ENCODE measurements at regions not wholly inside any gene's neighbourhood (a gene's known extent, or its start where the extent isn't known, plus 50 kb on each side); places are given as distances from the start of the nearest gene placed in this dataset.

GRCh38 chr10:4645836-4646235, 180.2 kb upstream of the AKR1E2 start:
- H3K36me3 ChIP-seq: no peaks in the 10 kb centered on the region
- peaks cover 11% of the 10 kb centered on the region for H3K4me1 ChIP-seq
- no peak for DNase-seq (ENCODE audit: low spot score in 2 of 2)
- H3K27ac ChIP-seq: no peak overlapping the region
- no peaks in the 10 kb centered on the region for H3K9me3 ChIP-seq
- H3K4me3 ChIP-seq: no peak overlapping the region
- 38% methylated on average over 2 of the region's 2 CpGs for WGBS
- H3K27me3 ChIP-seq: no peaks in the 10 kb centered on the region
- TF ChIP-seq EP300 (IDR thresholded peaks at IDR 0.05): no peak
- no peak for TF ChIP-seq CTCF (IDR thresholded peaks at IDR 0.05)
- no peak for TF ChIP-seq POLR2A (IDR thresholded peaks at IDR 0.05)
- no peak for TF ChIP-seq POLR2AphosphoS5 (IDR thresholded peaks at IDR 0.05)

- Histone ChIP-seq H3K9me3 (no peaks in the 10 kb centered on the region), H3K27ac (no peak overlapping the region), H3K4me1 (peaks cover 9% of the 10 kb centered on the region), H3K4me3 (no peak overlapping the region), H3K27me3 (no peaks in the 10 kb centered on the region), H3K36me3 (no peaks in the 10 kb centered on the region)
- DNase-seq (ENCODE audit: low spot score in 2 of 2): no peak
- TF ChIP-seq CTCF (IDR thresholded peaks at IDR 0.05) (no peak), POLR2A (IDR thresholded peaks at IDR 0.05) (no peak), EP300 (IDR thresholded peaks at IDR 0.05) (no peak), POLR2AphosphoS5 (IDR thresholded peaks at IDR 0.05) (no peak)
- 92% methylated on average over 1 of the region's 1 CpG for WGBS
These were observed 182.5 kb upstream of the AKR1E2 start for GRCh38 chr10:4643471-4643870.

- no peaks in the 10 kb centered on the region for H3K36me3 ChIP-seq
- peaks cover 9% of the 10 kb centered on the region for H3K4me1 ChIP-seq
- no peaks in the 10 kb centered on the region for H3K9me3 ChIP-seq
- no peak for DNase-seq (ENCODE audit: low spot score in 2 of 2)
- H3K27ac ChIP-seq: peak overlapping the region; percentile 86
- WGBS: 29% methylated on average over 2 of the region's 2 CpGs
- no peak overlapping the region for H3K4me3 ChIP-seq
- TF ChIP-seq EP300 (IDR thresholded peaks at IDR 0.05) (peak; percentile 51), POLR2AphosphoS5 (IDR thresholded peaks at IDR 0.05) (peak in 1 of 3 donors; percentile 80), POLR2A (IDR thresholded peaks at IDR 0.05) (no peak)
- no peaks in the 10 kb centered on the region for H3K27me3 ChIP-seq
These were observed 186.0 kb upstream of the AKR1E2 start for GRCh38 chr10:4639960-4640359.

- WGBS: 88% methylated on average over 3 of the region's 3 CpGs
- Histone ChIP-seq H3K4me1 (peaks cover 11% of the 10 kb centered on the region), H3K36me3 (no peaks in the 10 kb centered on the region), H3K27me3 (no peaks in the 10 kb centered on the region), H3K9me3 (no peaks in the 10 kb centered on the region), H3K4me3 (no peak overlapping the region), H3K27ac (no peak overlapping the region)
- DNase-seq (ENCODE audit: low spot score in 2 of 2): no peak
- TF ChIP-seq EP300 (IDR thresholded peaks at IDR 0.05) (no peak), POLR2A (IDR thresholded peaks at IDR 0.05) (no peak), POLR2AphosphoS5 (IDR thresholded peaks at IDR 0.05) (no peak), CTCF (IDR thresholded peaks at IDR 0.05) (no peak)
These were observed 187.9 kb upstream of the AKR1E2 start for GRCh38 chr10:4638099-4638498.

- Histone ChIP-seq H3K4me1 (peaks cover 12% of the 10 kb centered on the region), H3K27ac (no peak overlapping the region), H3K9me3 (no peaks in the 10 kb centered on the region), H3K36me3 (no peaks in the 10 kb centered on the region), H3K4me3 (no peak overlapping the region), H3K27me3 (no peaks in the 10 kb centered on the region)
- TF ChIP-seq CTCF (IDR thresholded peaks at IDR 0.05) (no peak), EP300 (IDR thresholded peaks at IDR 0.05) (no peak), POLR2AphosphoS5 (IDR thresholded peaks at IDR 0.05) (no peak), POLR2A (IDR thresholded peaks at IDR 0.05) (no peak)
- 93% methylated on average over 2 of the region's 2 CpGs for WGBS
- no peak for DNase-seq (ENCODE audit: low spot score in 2 of 2)
These were observed 188.3 kb upstream of the AKR1E2 start for GRCh38 chr10:4637657-4638056.

GRCh38 chr10:4635883-4636282, 190.1 kb upstream of the AKR1E2 start:
- Histone ChIP-seq H3K4me1 (peaks cover 11% of the 10 kb centered on the region), H3K9me3 (no peaks in the 10 kb centered on the region), H3K4me3 (no peak overlapping the region), H3K36me3 (no peaks in the 10 kb centered on the region), H3K27ac (no peak overlapping the region), H3K27me3 (no peaks in the 10 kb centered on the region)
- DNase-seq (ENCODE audit: low spot score in 2 of 2): no peak
- WGBS: 71% methylated on average over 2 of the region's 2 CpGs
- TF ChIP-seq CTCF (IDR thresholded peaks at IDR 0.05) (no peak), POLR2AphosphoS5 (IDR thresholded peaks at IDR 0.05) (no peak), EP300 (IDR thresholded peaks at IDR 0.05) (no peak), POLR2A (IDR thresholded peaks at IDR 0.05) (no peak)
